H1 (cell line): ENCODE measurements at regions not wholly inside any gene's neighbourhood (a gene's known extent, or its start where the extent isn't known, plus 50 kb on each side); places are given as distances from the start of the nearest gene placed in this dataset.

Source experiments
- CTCF ChIP-seq, 3 experiments: IDR thresholded peaks; 1 replicate in 2 of 3; 2 replicates in 1 of 3; pipeline versions ENCODE4 v1.5.1 to v1.6.1; 2011; ENCODE audit warnings: low read length in 3 of 3, mild to moderate bottlenecking in 3 of 3, inconsistent platforms in 2 of 3, low read depth in 1 of 3, moderate library complexity in 1 of 3; ENCODE audit not compliant: insufficient read depth in 1 of 3; ENCODE audit errors: control extremely low read depth in 1 of 3
- EP300 ChIP-seq, 2 experiments: IDR thresholded peaks; 1 replicate in 1 of 2; 2 replicates in 1 of 2; pipeline ENCODE4 v1.6.1; 2011 to 2012; ENCODE audit warnings: low read depth in 2 of 2, low read length in 2 of 2, mild to moderate bottlenecking in 2 of 2, borderline replicate concordance in 1 of 2, inconsistent platforms in 1 of 2, moderate library complexity in 1 of 2
- HDAC2 ChIP-seq, 2 experiments: fragments of 300-600 bp in 1 of 2; sonication (generic) in 1 of 2; IDR thresholded peaks; 2 replicates each; pipeline ENCODE4 v1.6.1; 2011 to 2012; ENCODE audit warnings: low read depth in 2 of 2, low read length in 2 of 2, mild to moderate bottlenecking in 2 of 2, moderate library complexity in 2 of 2, borderline replicate concordance in 1 of 2, inconsistent platforms in 1 of 2
- HDAC6 ChIP-seq: IDR thresholded peaks from one replicate; pipeline ENCODE4 v1.7.1; 2012; ENCODE audit warnings: low read depth, mild to moderate bottlenecking, inconsistent platforms, low read length, moderate library complexity
- RFX5 ChIP-seq: IDR thresholded peaks from 2 replicates; pipeline ENCODE4 v1.6.1; 2011; ENCODE audit warnings: low read depth, low read length, improper control_type of control experiment, borderline replicate concordance
- SAP30 ChIP-seq: fragments of 300-600 bp; sonication (generic); IDR thresholded peaks from 2 replicates; pipeline ENCODE4 v1.7.1; 2012; ENCODE audit warnings: low read length, moderate library complexity, mild to moderate bottlenecking, inconsistent platforms; ENCODE audit not compliant: insufficient read depth, insufficient replicate concordance

GRCh38 chr16:59920054-59920453 lies 1185.9 kb upstream of the GOT2 start (continued):
- TF ChIP-seq HDAC2 (IDR thresholded peaks at IDR 0.05; ENCODE audit: borderline replicate concordance in 1 of 2, low read depth in 2 of 2, low read length in 2 of 2) (no peak), CTCF (IDR thresholded peaks at IDR 0.05; ENCODE audit: control extremely low read depth in 1 of 3, insufficient read depth in 1 of 3, low read depth in 1 of 3, low read length in 3 of 3) (no peak), HDAC6 (no peak), EP300 (IDR thresholded peaks at IDR 0.05; ENCODE audit: borderline replicate concordance in 1 of 2, low read depth in 2 of 2, low read length in 2 of 2) (no peak), RFX5 (no peak), SAP30 (no peak)
- TF ChIP-seq, all 59 proteins: peak for 0
